Adrenal gland (tissue), 9 donors: ENCODE measurements at regions not wholly inside any gene's neighbourhood (a gene's known extent, or its start where the extent isn't known, plus 50 kb on each side); places are given as distances from the start of the nearest gene placed in this dataset.

Source experiments
- DNase-seq, 7 donors: peaks; one replicate each; pipeline ENCODE4 v3.0.0-alpha.2; 2019 to 2020
- H3K27ac ChIP-seq, 5 donors: fragments of 200-600 bp; sonication (generic) in 4 of 5; 1 replicate in 3 of 5; 2 replicates in 2 of 5; pipeline versions ENCODE4 v1.5.1 to v1.8.0; 2016 to 2020; ENCODE audit warnings: mild to moderate bottlenecking in 1 of 5
- H3K27me3 ChIP-seq: fragments of 200-600 bp; 2 replicates; pipeline ENCODE4 v1.8.0; 2021
- H3K36me3 ChIP-seq, 2 donors: fragments of 200-600 bp; replicated peaks in 1 of 2; 1 replicate in 1 of 2; 2 replicates in 1 of 2; pipeline versions ENCODE4 v1.5.1 to v1.8.0; 2018 to 2022
- H3K4me1 ChIP-seq, 2 donors: fragments of 200-600 bp; replicated peaks in 1 of 2; 1 replicate in 1 of 2; 2 replicates in 1 of 2; pipeline versions ENCODE4 v1.5.1 to v1.8.0; 2018 to 2021
- H3K4me3 ChIP-seq, 4 donors: fragments of 200-600 bp; sonication (generic) in 3 of 4; one replicate each; pipeline ENCODE4 v1.5.1; 2016 to 2018
- H3K9me3 ChIP-seq, 3 donors: fragments of 200-600 bp; sonication (generic) in 1 of 3; replicated peaks in 1 of 3; 1 replicate in 2 of 3; 2 replicates in 1 of 3; pipeline versions ENCODE4 v1.5.1 to v1.8.0; 2016 to 2021
- POLR2A ChIP-seq, 2 donors: fragments of 450-650 bp; IDR thresholded peaks; one replicate each; pipeline ENCODE4 v1.6.1; 2017; ENCODE audit warnings: antibody characterized with exemption in 2 of 2, mild to moderate bottlenecking in 2 of 2, moderate library complexity in 1 of 2
- WGBS, 4 donors: extraction: QIAGEN DNeasy Blood & Tissue Kit in 2 of 4; methylation state at CpG; one replicate each; pipeline versions ENCODE4 v1.1.5 to v1.1.7; 2013 to 2017; 5-methylcytosine and 5-hydroxymethylcytosine counted together
- intact Hi-C, 2 donors: fragments of 100-400 bp; cut with DNase I; formaldehyde crosslinking; loops; one replicate each; pipeline versions ENCODE4 v1.14.1 to v1.15.0; 2022 to 2023
- TF ChIP-seq, protein P1 (sequence below), 6 experiments: fragments of 450-650 bp in 4 of 6; fragments of 200-600 bp in 2 of 6; sonication (generic) in 1 of 6; IDR thresholded peaks; 1 replicate in 5 of 6; 2 replicates in 1 of 6; pipeline versions ENCODE4 v1.5.1 to v1.8.0; 2016 to 2021; ENCODE audit warnings: antibody characterized with exemption in 6 of 6, mild to moderate bottlenecking in 2 of 6, moderate library complexity in 1 of 6
- donor health status: healthy with polysubstance abuse.
- donor health status: Bipolar disorder and iron deficiency.
- donor health status: DM: yes; HTN: yes; CAD: no.
- donor health status: DM: no; HTN: no; CAD: no.
- donor health status: DM: no; HTN: no; CAD: no.

DNA sequence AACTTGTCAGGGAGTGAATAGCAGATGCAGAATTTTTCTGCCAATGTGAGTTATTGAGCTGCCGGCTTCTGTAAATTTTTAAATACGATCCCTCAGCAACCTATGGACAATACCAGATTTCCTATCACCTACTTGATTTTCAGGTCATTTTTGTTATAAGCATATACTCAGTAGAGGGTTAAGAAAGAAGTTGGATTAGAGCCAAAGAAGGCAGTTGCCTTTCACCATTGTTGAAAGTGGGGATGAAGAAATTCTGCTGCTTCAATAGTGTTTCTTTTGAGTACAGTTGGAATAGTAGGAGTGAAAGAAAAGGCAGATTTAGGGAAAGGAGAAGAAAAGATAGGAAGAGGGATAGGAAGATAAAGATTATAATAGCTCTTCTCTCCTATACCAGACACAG is 197.1 kb downstream of the ATP23 start:
- no peaks in the 10 kb centered on the region for H3K9me3 ChIP-seq
- no peak overlapping the region for H3K4me3 ChIP-seq
- no peak for TF ChIP-seq POLR2A (IDR thresholded peaks at IDR 0.05)
- TF ChIP-seq, protein P1, sequence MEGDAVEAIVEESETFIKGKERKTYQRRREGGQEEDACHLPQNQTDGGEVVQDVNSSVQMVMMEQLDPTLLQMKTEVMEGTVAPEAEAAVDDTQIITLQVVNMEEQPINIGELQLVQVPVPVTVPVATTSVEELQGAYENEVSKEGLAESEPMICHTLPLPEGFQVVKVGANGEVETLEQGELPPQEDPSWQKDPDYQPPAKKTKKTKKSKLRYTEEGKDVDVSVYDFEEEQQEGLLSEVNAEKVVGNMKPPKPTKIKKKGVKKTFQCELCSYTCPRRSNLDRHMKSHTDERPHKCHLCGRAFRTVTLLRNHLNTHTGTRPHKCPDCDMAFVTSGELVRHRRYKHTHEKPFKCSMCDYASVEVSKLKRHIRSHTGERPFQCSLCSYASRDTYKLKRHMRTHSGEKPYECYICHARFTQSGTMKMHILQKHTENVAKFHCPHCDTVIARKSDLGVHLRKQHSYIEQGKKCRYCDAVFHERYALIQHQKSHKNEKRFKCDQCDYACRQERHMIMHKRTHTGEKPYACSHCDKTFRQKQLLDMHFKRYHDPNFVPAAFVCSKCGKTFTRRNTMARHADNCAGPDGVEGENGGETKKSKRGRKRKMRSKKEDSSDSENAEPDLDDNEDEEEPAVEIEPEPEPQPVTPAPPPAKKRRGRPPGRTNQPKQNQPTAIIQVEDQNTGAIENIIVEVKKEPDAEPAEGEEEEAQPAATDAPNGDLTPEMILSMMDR (IDR thresholded peaks at IDR 0.05), result no peak
- intact Hi-C loops, result no loop called here
- DNase-seq, result no peak
- no peaks in the 10 kb centered on the region for H3K4me1 ChIP-seq
- 75 to 92% (median 83%) methylated on average over 2 of the region's 2 CpGs for WGBS, 4 donors
- H3K27me3 ChIP-seq, result no peaks in the 10 kb centered on the region
- H3K36me3 ChIP-seq, result no peaks in the 10 kb centered on the region
- H3K27ac ChIP-seq, result no peak overlapping the region

DNA sequence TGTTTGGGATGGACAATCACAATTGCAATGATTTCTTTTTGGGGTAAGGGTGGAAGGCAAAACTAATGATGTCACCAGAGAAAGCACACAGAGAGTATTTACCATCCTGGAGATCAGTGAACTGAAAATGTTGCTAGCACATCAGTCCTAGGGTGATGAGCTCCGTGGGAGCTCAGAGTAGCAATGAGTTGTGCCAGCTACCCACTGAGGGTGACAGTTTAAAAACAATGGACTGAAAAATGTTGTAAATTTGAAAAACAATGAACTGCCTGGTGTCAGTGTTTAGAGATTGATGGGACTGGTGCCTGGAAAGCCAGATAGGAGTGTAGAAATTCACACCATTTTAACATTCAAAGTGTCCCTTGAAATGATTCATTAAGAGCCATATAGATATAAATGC is 198.5 kb downstream of the ATP23 start:
- Histone ChIP-seq H3K27me3 (no peaks in the 10 kb centered on the region), H3K4me1 (no peaks in the 10 kb centered on the region), H3K27ac (no peak overlapping the region), H3K36me3 (no peaks in the 10 kb centered on the region), H3K9me3 (no peaks in the 10 kb centered on the region), H3K4me3 (no peak overlapping the region)
- intact Hi-C loops, result no loop called here
- DNase-seq, result no peak
- 39 to 53% (median 45%) methylated on average over 1 of the region's 1 CpG for WGBS, 4 donors
- TF ChIP-seq, protein P1 (IDR thresholded peaks at IDR 0.05), result no peak
- TF ChIP-seq POLR2A (IDR thresholded peaks at IDR 0.05), result no peak

DNA sequence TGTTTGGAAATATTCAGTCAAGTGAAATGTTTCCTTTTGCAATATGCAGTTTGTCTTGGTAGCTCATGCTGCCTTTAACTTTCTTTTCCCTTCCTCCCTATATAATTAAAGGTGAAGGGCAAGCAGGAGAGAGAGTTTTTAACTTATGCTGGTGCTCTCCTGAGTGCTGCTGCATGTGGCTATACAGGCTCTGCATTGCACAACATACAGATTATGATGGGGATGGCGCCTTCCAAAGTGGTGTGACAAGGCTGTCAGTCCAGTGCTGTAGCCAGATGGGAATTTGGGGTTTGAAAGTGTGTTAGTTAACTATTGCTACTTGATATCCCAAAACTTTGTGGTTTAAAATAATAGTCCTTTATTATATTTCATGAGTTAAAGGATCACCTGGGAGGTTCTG is 199.0 kb downstream of the ATP23 start:
- no peak overlapping the region for H3K4me3 ChIP-seq
- WGBS, 4 donors, result 73 to 93% (median 81%) methylated on average over 1 of the region's 1 CpG
- intact Hi-C loops, result no loop called here
- DNase-seq, result no peak
- no peak overlapping the region for H3K27ac ChIP-seq
- H3K36me3 ChIP-seq, result no peaks in the 10 kb centered on the region
- no peaks in the 10 kb centered on the region for H3K27me3 ChIP-seq
- TF ChIP-seq POLR2A (IDR thresholded peaks at IDR 0.05), result no peak
- TF ChIP-seq, protein P1 (IDR thresholded peaks at IDR 0.05), result no peak
- H3K9me3 ChIP-seq, result no peaks in the 10 kb centered on the region
- no peaks in the 10 kb centered on the region for H3K4me1 ChIP-seq

DNA sequence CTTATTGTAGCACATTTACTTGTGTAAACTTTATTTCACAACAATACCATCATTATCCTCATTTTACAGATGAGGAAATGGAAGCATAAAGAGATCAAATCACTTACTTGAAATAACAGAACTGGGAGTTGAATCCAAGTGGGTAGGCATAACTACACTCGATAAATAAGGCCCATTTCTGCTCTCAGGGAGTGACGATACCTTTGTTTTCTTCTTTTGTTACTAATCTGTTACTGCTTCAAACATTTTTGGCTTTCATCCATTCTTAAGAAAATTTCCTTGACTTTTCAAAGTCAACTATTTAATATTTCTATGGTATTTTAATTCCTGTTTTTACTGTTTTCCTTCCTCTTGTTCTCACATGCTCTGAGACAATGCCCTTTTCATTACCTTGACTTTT is 201.6 kb downstream of the ATP23 start:
- no peak for DNase-seq
- 41 to 59% (median 49%) methylated on average over 2 of the region's 2 CpGs for WGBS, 4 donors
- no peaks in the 10 kb centered on the region for H3K9me3 ChIP-seq
- H3K27me3 ChIP-seq, result no peaks in the 10 kb centered on the region
- H3K36me3 ChIP-seq, result no peaks in the 10 kb centered on the region
- TF ChIP-seq POLR2A (IDR thresholded peaks at IDR 0.05), result no peak
- TF ChIP-seq, protein P1 (IDR thresholded peaks at IDR 0.05), result no peak
- no peaks in the 10 kb centered on the region for H3K4me1 ChIP-seq
- no peak overlapping the region for H3K4me3 ChIP-seq
- intact Hi-C loops, result no loop called here
- H3K27ac ChIP-seq, result peak overlapping the region in 1 of 5 donors; percentile 3
